Gastroesophageal sphincter (tissue), 3 donors: ENCODE measurements at regions not wholly inside any gene's neighbourhood (a gene's known extent, or its start where the extent isn't known, plus 50 kb on each side); places are given as distances from the start of the nearest gene placed in this dataset.

Source experiments
- CTCF ChIP-seq, 4 experiments: fragments of 200-600 bp in 2 of 4; fragments of 450-650 bp in 2 of 4; sonication (generic) in 1 of 4; IDR thresholded peaks; one replicate each; pipeline ENCODE4 v1.5.1; 2017 to 2019; ENCODE audit warnings: antibody characterized with exemption in 4 of 4, mild to moderate bottlenecking in 2 of 4, moderate library complexity in 2 of 4
- POLR2A ChIP-seq, 2 donors: fragments of 450-650 bp; IDR thresholded peaks; one replicate each; pipeline ENCODE4 v1.6.1; 2017; ENCODE audit warnings: antibody characterized with exemption in 2 of 2, mild to moderate bottlenecking in 2 of 2, moderate library complexity in 1 of 2

- TF ChIP-seq POLR2A (IDR thresholded peaks at IDR 0.05) (no peak), CTCF (IDR thresholded peaks at IDR 0.05) (no peak)
Measured at GRCh38 chr15:26433818-26434217, 339.0 kb downstream of the GABRB3 start.
